UCSD-AML1 (cell line): ENCODE measurements at regions not wholly inside any gene's neighbourhood (a gene's known extent, or its start where the extent isn't known, plus 50 kb on each side); places are given as distances from the start of the nearest gene placed in this dataset.
A peak's percentile ranks its signal among the peaks of the same experiment; 100 is the strongest.

Experiments used
- DNase-seq: peaks from one replicate; lab custom pipeline; 2025; ENCODE audit not compliant: unreplicated experiment; lab: John Stamatoyannopoulos, UW

GRCh38 chr4:151950993-151951670 lies 190.3 kb upstream of the GATB start:
- DNase-seq, result no peak

- DNase-seq, result no peak
Measured at GRCh38 chr4:151948351-151949016, 187.7 kb upstream of the GATB start.

- DNase-seq, result no peak
Measured at GRCh38 chr4:151946718-151947117, 185.9 kb upstream of the GATB start.

- DNase-seq, result no peak
Measured at GRCh38 chr4:151942971-151943370, 182.2 kb upstream of the GATB start.

GRCh38 chr4:151940926-151941617 lies 180.3 kb upstream of the GATB start:
- DNase-seq, result no peak

GRCh38 chr4:151940291-151940690 lies 179.5 kb upstream of the GATB start:
- no peak for DNase-seq

- DNase-seq, result no peak
Measured at GRCh38 chr4:151939670-151940069, 178.9 kb upstream of the GATB start.

- DNase-seq, result no peak
Measured at GRCh38 chr4:151935411-151935810, 174.6 kb upstream of the GATB start.

GRCh38 chr4:151934766-151935165 lies 174.0 kb upstream of the GATB start:
- no peak for DNase-seq

GRCh38 chr4:151933122-151933827 lies 172.5 kb upstream of the GATB start:
- no peak for DNase-seq

GRCh38 chr4:151931563-151931962 lies 170.8 kb upstream of the GATB start:
- no peak for DNase-seq

GRCh38 chr4:151930372-151930771 lies 169.6 kb upstream of the GATB start:
- DNase-seq, result peak; percentile 25

- no peak for DNase-seq
Measured at GRCh38 chr4:151928112-151928511, 167.3 kb upstream of the GATB start.

GRCh38 chr4:151922811-151923210 lies 162.0 kb upstream of the GATB start:
- no peak for DNase-seq

- no peak for DNase-seq
Measured at GRCh38 chr4:151922306-151922705, 161.5 kb upstream of the GATB start.

- no peak for DNase-seq
Measured at GRCh38 chr4:151921811-151922210, 161.0 kb upstream of the GATB start.

GRCh38 chr4:151921386-151921785 lies 160.6 kb upstream of the GATB start:
- no peak for DNase-seq

- DNase-seq, result no peak
Measured at GRCh38 chr4:151917145-151917734, 156.4 kb upstream of the GATB start.

GRCh38 chr4:151912632-151913031 lies 151.8 kb upstream of the GATB start:
- DNase-seq, result no peak

GRCh38 chr4:151911970-151912369 lies 151.2 kb upstream of the GATB start:
- DNase-seq, result no peak
